ENCODE measurements at regions not wholly inside any gene's neighbourhood (a gene's known extent, or its start where the extent isn't known, plus 50 kb on each side); places are given as distances from the start of the nearest gene placed in this dataset.

GRCh38 chr2:7577769-7578168 is 660.6 kb downstream of the RNF144A start:
- no peak for TF ChIP-seq CTCF (IDR thresholded peaks at IDR 0.05)
- no peak for TF ChIP-seq POLR2A (IDR thresholded peaks at IDR 0.05)

Data from heart left ventricle (tissue), 13 donors.